CD4-positive, alpha-beta T cell treated with Interleukin-17A for 1 hour (primary cell): ENCODE measurements at regions not wholly inside any gene's neighbourhood (a gene's known extent, or its start where the extent isn't known, plus 50 kb on each side); places are given as distances from the start of the nearest gene placed in this dataset.

Experiments
- DNase-seq: peaks from one replicate; pipeline ENCODE4 v3.0.0-alpha.2; 2020

DNA sequence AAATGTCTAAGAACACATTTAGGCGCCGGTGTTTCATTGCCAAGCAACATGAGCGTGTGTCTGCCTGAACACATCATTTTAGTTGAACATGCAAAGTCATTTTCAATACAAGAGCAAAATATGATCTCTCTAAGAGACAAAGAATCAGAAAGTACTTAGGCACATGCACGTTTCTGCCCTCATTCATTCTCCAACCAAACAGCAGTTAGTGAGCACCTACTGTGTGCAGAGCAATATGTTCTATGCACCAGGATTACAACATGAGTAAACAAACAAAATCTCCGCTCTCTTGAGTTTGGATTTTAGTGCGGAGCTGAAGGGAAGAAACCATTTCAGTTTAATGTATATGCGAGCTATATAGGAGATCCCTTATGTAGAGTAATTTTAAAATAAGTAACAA is 71.6 kb upstream of the KLF6 start:
- no peak for DNase-seq

DNA sequence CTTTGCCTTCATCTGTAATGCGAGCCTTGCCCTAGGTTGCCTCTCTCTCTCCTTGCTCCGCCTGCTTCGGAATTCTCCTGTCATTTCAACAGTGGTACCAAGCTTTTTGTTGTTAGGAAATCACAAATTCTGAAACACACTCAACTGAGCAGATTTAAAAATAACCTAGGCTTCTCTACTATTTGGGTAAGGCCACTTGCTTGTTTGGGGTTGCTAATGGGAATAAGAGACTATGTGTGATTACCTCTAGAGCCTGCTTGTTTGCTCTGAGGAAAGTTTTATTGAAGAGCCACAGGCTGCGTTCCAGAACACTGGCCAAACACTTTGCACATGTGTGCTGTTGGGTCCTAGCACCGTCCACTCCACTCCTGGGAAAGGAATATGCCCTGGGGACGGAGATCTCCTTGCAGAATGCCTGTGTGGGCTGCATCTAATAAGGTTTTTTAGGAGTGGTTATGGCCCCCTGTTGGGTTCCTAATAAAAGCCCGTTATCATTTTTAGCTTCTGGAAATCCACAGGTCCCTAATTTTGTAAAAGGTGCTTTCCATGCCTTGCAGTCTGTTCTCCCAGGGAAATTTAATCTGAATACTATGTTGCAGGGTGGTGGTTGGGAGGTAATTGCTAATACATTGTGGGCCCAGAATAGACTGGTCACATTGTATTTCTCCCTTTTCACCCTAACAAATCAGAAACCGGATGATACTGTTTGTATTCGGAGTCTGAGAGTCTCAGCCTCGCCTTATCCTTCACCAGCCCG is 68.7 kb upstream of the KLF6 start:
- no peak for DNase-seq

DNA sequence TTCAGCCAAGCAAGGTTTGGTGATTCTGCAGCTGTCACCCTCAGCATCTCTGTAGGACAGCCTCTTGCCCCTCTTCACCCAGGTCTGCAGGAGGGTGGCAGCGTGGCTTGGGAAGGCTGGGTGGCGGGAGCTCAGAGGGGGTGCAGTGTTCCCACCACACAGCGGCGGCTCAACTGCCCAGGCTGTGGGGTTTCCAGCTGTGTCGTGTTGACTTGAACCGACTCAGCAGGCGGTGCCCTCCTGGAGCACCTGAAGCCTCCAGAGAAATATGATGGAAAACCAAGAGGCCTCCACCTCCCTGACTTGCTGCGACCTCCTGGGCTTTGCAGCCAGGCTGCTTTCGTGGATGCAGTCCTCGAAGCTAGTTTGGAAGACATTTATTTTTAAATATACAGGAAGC is 68.0 kb upstream of the KLF6 start:
- DNase-seq: no peak

DNA sequence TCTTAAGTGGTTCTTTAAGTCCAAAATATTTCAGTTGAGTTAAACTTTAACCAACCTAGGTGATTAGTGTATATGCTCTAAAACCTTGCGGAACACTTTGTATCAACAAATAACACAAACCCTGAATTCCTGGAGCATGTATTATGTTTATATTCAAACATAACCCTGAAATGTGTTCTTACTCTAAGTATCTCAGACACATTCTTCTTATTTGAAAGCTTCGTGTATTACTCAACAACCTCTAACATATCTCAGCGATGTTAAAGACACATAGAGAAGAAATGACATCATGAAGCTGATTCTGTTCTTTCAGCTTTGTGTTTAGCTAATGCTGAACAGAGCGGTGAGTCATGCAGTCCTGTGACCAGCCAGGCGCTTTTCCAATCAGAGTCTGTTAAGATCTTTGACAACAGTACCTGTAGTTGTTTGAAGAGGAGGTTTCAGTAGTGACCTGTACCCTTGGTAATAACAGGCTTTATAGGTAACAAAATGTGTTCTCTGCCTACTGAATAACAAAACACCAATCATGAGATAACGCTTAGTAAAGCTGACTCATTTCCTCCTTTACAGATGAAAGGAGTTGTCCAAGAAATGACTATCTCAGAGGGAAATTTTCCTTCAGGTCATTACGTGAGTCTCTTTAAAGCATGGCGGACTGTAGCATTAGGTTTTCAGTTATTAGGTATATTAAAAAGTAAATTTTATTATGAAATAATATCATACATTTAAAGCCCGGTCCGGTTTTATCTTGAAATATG is 67.3 kb upstream of the KLF6 start:
- DNase-seq: peak; percentile 93

DNA sequence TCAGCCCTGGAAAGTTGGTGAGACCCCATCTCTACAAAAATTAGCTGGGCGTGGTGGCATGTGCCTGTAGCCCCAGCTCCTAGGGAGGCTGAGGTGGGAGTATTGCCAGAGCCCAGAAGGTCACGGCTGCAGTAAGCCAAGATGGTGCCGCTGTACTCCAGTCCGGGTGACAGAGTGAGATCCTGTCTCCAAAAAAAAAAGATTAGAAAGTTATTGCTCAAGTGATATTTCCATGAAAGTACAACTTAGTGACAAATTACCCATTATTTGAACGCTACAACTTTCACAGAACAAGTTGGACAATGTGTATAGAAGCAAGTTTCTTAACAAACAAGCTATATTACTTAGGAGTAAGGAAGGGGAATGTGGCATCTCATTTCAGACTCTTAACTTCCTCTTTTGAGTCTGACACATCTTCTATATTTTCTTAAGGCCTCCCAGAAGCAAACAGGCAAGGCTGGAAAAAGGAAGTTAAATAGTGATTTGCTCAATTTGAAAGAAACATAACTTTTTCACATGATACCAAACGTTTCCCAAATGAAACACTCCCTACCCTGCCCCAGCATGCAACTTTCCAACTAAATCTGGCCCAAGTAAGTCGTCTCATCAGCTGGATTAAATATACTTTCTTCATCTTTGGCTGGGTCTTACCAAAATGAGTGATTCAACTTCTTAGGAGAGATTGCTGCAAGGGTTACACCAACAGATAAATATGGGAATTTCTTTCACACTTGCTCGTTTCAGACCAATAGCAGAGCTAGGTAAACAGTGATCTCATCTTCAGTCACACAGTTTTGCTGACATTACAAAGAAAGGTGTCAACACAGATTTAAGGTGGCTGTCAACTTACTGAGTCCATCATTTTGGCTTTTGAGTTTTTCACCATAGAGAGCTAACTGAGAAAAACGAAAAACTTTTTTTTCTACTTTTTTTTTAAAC is 66.3 kb upstream of the KLF6 start:
- peak; percentile 67 for DNase-seq

DNA sequence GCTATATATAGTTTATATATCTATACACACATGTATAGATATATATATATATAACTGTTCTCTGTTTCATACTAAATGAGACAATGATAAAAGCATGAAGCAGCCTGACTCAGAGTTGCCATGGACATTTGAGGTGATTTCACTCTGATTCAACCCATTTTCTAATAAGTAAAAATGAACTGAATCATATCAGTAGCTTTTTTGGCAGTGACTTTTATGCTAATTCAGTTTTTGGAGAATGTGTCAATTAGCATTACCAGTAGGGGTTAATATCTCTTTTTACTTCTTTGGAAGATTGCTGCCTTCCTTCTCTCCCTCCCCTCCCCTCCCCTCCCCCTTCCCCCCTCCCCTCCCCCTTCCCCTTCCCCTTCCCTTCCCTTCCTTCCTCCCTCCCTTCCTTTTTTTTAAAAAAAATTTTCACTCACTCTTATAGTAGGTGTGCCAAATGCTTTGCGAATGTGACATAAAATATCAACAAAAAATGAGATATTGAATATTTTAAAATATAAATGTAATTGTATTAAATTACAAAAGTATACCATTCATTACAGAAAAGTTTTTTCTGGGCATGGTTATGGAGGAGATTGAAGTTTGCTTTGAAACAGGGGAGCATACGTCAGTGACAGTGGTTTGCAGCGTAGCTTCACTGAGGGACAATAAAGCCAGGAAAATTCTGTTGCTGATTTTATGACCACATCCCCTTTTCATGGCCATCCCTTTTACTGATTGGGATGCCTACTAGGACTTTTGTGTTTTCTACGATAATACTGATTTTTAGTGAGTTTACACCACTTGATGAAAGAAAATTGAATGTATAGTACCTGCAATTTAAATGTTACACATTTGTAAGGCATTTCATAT is 64.0 kb upstream of the KLF6 start:
- no peak for DNase-seq

DNA sequence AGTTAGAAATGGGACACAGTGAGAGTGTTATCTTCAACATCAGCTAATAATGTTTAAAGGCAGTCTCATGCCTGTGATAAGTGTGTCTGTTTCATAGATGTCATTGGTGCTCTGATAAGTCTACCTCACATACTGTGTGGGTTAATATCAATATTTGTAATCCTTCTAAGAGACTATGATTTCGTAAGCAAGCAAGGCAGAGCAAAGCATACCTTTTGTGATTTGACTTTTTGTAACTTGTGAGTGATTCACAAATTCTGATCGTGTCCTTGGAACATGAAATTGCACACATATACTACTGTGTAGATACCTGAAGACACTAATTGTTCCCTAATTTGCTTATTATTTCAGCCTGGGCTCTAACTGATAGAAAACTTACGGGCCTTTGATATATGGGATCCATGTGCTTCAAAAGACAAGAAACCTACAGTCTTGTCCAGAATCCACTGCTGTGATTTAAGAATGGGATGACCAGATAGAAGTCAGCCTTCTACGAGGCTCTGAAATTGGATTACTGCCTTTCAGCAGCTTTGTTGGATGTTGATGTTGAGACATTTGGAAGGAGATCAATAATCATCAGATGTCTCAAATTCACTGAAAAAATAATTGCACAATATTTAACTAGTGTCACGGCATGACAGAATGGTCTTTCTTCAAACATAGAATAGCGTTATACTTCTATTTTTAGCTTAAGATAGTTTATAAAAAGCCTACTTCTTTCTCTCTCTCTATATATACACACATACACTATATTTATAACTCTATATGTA is 63.2 kb upstream of the KLF6 start:
- DNase-seq: no peak

DNA sequence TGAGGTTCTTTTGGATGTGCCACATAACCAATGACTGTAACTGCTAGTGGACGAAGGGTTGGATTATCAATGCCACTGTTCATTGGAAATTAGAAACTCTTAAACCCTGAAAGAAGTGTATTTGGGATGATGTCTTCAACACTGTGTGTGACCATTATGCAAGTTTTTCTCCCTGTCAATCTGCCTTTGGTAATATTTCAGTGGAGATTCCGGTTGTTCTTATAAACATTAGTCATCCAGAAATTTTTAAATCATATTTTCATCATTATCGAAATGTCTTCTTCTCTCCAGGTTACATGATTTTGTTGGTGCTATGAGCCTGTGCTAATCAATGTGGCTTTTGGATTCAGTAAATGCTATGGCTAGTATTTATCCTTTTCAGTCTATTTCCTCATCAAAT is 61.7 kb upstream of the KLF6 start:
- DNase-seq: no peak

DNA sequence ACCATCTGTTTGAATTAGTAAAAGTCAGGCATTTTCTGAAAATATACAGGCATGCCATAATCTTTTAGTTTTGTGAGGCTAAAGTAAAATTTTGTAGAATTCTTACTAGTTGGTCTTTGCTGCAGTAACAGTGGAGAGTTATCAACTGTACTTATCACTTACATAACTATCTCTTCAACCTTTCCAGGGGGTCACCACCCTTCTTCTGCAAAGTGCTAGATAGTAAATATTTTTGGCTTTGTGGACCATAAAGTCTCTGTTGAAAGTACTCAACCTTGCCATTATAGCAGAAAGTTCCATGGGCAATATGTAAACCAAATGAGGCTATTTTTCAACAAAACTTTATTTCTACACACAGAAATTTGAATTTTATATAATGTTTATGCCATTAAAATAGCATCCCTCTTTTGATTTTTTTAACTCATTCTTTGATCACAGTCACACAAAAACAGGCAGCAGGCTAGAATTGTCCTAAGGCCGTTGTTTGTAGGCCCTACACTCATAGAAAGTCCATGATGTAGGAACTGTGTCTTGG is 59.5 kb upstream of the KLF6 start:
- DNase-seq: no peak

DNA sequence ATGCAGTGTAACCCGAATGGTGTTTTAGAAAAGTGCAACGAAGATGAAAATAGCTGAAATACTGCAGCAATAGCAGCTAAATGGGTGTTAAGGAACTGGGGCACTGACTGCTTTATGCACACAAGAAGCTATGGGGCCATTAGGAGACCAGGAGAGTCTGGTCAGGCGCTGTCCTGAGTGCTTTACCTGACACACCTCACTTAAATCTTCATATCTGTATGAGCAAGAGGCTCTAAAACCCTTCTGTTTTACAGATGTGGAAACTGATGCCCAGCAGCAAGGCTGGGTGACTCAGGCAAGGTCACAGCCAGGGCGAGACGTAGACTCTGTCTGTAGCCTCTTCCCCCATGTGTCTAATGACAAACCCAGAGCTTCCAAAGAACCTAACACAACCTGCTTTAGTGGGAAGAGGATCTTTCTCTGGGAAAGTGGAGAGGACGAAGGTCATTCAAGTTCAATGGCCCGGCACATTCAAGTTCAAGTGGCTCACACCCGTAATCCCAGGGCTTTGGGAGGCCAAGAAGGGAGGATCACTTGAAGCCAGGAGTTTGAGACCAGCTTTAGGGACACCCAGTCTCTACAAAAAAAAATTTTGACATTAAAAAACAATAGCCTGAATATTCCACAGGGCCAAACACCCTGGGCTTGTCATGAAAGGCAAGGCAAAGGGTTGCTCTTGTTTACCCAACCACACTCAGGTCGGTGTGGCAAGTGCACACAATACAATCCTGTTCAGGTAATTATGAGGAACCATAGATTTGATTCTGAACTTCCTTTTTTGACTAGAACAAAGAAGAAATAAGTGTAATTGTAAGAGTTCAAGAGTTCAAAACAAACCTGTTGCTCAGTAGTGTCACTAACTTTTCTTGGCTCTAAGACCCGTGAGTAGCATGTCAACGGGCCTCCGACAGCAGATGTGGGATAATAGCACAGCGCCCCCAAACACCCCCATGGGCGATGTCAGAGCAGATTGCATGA is 53.7 kb upstream of the KLF6 start:
- no peak for DNase-seq

DNA sequence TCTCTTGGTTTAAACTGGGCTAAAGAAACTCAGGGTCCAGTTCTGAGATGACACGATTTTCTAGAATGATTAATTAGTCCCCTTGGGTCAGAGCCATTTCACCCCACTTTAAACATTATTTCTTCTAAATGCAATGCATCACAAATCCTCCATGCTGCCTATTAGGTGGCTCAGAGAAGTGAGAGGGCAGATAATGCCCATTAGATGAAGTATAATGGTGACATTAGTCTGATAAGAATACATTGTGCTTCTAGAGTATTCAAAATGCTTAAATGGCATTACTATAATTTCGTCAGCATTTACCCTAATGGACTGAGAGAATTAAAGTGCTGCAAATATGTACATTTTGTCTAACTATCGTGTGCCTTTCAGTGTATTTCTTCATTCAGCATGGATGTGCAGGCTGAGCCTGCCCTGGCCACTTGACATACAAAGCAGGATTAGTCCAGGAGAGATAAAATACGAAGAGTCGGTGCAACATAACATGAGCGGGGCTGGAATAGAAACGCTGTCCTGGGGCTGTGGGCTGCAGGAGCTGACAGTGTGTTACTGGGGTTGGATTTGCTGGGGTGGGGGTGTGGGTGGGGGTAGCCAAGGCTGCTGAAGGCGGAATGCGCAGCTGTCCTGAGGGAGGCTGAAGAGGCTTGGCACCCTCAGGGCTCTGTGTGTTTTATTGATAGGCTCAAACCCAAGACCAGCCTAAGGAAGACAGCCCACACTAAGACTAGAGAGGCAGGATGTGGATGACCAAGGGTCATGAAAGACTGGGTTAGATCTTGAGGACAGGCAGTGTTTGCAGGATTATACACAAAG is 52.8 kb upstream of the KLF6 start:
- DNase-seq: no peak

DNA sequence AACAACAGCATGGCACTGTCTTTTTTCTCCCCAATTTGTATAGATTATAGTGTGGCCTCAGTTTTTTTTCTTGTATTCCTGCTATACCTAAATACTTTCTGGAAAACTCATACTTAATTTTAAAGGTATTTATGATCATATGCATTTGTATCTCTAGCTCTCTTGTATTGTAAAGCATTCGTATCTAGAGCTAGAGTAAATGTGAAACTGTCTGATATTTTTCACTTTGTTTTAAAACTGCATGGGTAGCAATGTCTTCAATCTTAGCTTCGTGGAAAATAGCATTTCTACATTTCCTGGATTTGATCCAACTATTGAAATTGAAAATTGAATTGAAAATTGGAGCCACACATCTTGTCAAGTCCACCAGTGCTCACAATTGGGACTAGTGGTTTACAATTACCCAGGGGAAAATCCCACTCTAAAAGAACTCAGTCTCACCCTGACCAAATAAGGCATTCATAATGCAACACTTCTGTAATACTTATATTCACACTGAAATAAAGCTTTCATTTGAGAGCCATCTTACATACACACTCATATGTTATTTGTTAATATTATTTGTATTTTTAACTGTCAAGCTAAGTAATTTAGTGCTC is 51.3 kb upstream of the KLF6 start:
- DNase-seq: peak; percentile 52

DNA sequence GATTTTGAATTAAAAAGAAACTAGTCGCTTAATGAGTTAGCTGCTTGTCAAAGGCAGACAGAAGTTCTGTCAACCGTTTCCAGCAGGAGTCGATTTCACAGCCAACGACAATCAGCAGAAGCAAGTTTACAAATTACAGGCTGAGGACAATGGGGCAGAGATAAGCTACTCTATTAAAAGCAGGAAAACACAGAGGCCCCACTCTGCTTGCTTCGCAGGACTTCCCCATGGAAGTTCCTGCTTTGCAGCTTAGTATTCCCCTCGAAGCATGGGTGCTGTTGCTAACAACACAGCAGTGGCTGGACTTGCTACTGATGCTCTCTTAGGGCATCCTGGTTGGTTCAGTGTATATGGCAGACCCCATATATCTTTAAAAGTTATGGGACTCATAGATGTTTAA is 50.8 kb upstream of the KLF6 start:
- DNase-seq: peak; percentile 30

DNA sequence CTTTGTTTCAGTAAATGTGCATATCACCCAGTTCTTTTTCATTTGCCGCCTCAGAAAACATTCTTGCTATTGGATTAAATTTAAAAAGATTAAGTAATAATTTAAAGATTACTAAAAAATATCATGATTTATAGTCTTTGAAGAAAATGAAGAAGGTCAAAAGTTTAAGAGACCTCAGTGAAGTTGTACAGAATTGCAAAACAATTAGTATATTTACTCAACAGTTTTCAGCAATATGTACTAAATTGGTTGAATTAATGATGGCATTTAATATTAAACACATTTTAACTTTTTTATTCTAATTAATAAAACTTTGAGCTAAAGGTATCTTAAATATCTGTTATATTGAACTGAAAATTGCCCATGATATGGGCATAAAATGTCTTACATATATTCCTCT is 49.9 kb upstream of the KLF6 start:
- no peak for DNase-seq
